WERI-Rb-1 (cell line): ENCODE measurements at regions not wholly inside any gene's neighbourhood (a gene's known extent, or its start where the extent isn't known, plus 50 kb on each side); places are given as distances from the start of the nearest gene placed in this dataset.

Experiments used
- DNase-seq: peaks from one replicate; pipeline ENCODE4 v3.0.0-alpha.2; 2020
- H3K27ac ChIP-seq: fragments of 250-450 bp; sonication (Bioruptor Pico); 2 replicates; pipeline ENCODE4 v1.5.1; 2020; ENCODE audit warnings: mild to moderate bottlenecking, moderate library complexity
- H3K27me3 ChIP-seq: fragments of 250-450 bp; sonication (Bioruptor Pico); 2 replicates; pipeline ENCODE4 v1.5.1; 2021; ENCODE audit warnings: mild to moderate bottlenecking, low read depth, moderate library complexity; ENCODE audit not compliant: insufficient read depth, severe bottlenecking
- H3K36me3 ChIP-seq: fragments of 250-450 bp; sonication (Bioruptor Pico); 2 replicates; pipeline ENCODE4 v1.5.1; 2020; ENCODE audit warnings: mild to moderate bottlenecking, moderate library complexity
- H3K4me3 ChIP-seq: 2 replicates; pipeline ENCODE4 v1.5.1; 2011; ENCODE audit warnings: low read depth, mild to moderate bottlenecking, control low read depth, low read length
- H3K9me3 ChIP-seq: fragments of 250-450 bp; sonication (Bioruptor Pico); 2 replicates; pipeline ENCODE4 v1.5.1; 2021; ENCODE audit warnings: mild to moderate bottlenecking, moderate library complexity; ENCODE audit not compliant: severe bottlenecking
- TF ChIP-seq, protein P1 (sequence below): IDR thresholded peaks from 2 replicates; pipeline ENCODE4 v1.5.1; 2011; ENCODE audit warnings: low read depth, mild to moderate bottlenecking, control low read depth, inconsistent platforms, low read length

- no peaks in the 10 kb centered on the region for H3K27me3 ChIP-seq
- DNase-seq: no peak
- no peak overlapping the region for H3K27ac ChIP-seq
- H3K4me3 ChIP-seq: no peak overlapping the region
- TF ChIP-seq, protein P1, sequence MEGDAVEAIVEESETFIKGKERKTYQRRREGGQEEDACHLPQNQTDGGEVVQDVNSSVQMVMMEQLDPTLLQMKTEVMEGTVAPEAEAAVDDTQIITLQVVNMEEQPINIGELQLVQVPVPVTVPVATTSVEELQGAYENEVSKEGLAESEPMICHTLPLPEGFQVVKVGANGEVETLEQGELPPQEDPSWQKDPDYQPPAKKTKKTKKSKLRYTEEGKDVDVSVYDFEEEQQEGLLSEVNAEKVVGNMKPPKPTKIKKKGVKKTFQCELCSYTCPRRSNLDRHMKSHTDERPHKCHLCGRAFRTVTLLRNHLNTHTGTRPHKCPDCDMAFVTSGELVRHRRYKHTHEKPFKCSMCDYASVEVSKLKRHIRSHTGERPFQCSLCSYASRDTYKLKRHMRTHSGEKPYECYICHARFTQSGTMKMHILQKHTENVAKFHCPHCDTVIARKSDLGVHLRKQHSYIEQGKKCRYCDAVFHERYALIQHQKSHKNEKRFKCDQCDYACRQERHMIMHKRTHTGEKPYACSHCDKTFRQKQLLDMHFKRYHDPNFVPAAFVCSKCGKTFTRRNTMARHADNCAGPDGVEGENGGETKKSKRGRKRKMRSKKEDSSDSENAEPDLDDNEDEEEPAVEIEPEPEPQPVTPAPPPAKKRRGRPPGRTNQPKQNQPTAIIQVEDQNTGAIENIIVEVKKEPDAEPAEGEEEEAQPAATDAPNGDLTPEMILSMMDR: no peak
- H3K9me3 ChIP-seq: no peaks in the 10 kb centered on the region
- H3K36me3 ChIP-seq: no peaks in the 10 kb centered on the region
These were observed 509.1 kb downstream of the RASEF start for GRCh38 chr9:82553654-82554366.

- TF ChIP-seq, protein P1: no peak
- Histone ChIP-seq H3K27me3 (no peaks in the 10 kb centered on the region), H3K4me3 (no peak overlapping the region), H3K36me3 (no peaks in the 10 kb centered on the region), H3K9me3 (no peaks in the 10 kb centered on the region), H3K27ac (no peak overlapping the region)
- no peak for DNase-seq
These were observed 508.6 kb downstream of the RASEF start for GRCh38 chr9:82554381-82554780.

GRCh38 chr9:82555031-82555430 lies 507.9 kb downstream of the RASEF start:
- H3K4me3 ChIP-seq: no peak overlapping the region
- DNase-seq: no peak

DNA sequence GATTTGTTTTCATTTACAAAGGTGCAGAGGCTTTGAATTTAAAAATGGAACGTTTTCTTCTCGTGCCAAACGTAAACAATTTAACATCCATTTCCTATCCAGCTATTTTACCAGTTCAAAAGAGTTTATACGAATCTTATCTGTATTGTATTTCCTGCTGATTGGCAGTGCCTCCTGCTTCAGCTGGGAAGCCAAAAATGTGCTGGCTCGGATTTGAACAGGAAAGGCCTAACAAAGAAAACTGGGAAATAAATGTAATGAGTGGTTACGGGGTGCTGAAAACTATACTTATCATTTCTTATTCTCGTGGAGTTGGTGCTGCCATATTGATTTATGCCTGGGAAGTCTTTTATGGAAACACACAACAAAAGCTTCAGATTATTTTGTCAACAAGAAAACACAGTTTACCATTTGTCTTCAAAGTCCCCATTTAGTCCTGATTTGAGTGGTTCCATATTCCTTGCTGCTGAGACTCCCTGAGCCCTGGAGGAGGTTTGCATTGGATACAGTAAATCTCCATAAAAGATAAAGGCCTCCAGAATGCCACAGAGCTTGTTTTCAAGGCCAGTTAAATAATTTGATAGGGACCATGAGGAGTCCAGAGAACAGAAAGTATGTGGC lies 507.4 kb downstream of the RASEF start:
- no peaks in the 10 kb centered on the region for H3K36me3 ChIP-seq
- H3K27me3 ChIP-seq: no peaks in the 10 kb centered on the region
- no peaks in the 10 kb centered on the region for H3K9me3 ChIP-seq
- H3K4me3 ChIP-seq: no peak overlapping the region
- TF ChIP-seq, protein P1: no peak
- no peak for DNase-seq
- no peak overlapping the region for H3K27ac ChIP-seq

More at GRCh38 chr9:82555031-82555430, 507.9 kb downstream of the RASEF start:
- TF ChIP-seq, protein P1: no peak
- Histone ChIP-seq H3K27ac (no peak overlapping the region), H3K27me3 (no peaks in the 10 kb centered on the region), H3K9me3 (no peaks in the 10 kb centered on the region), H3K36me3 (no peaks in the 10 kb centered on the region)

- Histone ChIP-seq H3K4me3 (no peak overlapping the region), H3K27ac (no peak overlapping the region; the same call in 1 of the 2 replicates), H3K27me3 (no peaks in the 10 kb centered on the region), H3K9me3 (no peaks in the 10 kb centered on the region), H3K36me3 (no peaks in the 10 kb centered on the region)
- TF ChIP-seq, protein P1: no peak
- DNase-seq: no peak
These were observed 504.6 kb downstream of the RASEF start for GRCh38 chr9:82558346-82558745.
